ENCODE measurements at regions not wholly inside any gene's neighbourhood (a gene's known extent, or its start where the extent isn't known, plus 50 kb on each side); places are given as distances from the start of the nearest gene placed in this dataset.

DNA sequence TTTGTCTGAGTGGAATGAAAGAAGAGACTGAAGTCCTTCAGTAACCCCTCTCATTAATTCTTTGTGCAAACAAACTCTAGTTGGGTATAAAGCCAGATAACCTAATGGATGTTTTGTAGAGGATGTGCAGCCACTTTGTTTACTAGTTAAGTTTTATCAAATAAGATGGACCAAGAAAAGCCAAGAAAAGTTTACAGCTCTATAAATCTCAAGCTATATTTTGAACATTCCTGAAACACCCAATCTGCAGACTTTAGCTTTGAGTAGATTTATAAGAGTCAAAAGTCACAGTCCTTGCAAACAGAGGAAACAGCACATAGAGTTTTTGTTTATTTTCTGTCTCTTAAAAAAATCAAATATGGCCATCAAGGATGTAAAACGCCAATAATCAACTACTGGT lies 452.9 kb downstream of the SPRY1 start:
- no peak overlapping the region for H3K27ac ChIP-seq
- no peak for DNase-seq
- H3K4me3 ChIP-seq (ENCODE audit: low read depth, low read length): no peak overlapping the region
- TF ChIP-seq, protein P1, sequence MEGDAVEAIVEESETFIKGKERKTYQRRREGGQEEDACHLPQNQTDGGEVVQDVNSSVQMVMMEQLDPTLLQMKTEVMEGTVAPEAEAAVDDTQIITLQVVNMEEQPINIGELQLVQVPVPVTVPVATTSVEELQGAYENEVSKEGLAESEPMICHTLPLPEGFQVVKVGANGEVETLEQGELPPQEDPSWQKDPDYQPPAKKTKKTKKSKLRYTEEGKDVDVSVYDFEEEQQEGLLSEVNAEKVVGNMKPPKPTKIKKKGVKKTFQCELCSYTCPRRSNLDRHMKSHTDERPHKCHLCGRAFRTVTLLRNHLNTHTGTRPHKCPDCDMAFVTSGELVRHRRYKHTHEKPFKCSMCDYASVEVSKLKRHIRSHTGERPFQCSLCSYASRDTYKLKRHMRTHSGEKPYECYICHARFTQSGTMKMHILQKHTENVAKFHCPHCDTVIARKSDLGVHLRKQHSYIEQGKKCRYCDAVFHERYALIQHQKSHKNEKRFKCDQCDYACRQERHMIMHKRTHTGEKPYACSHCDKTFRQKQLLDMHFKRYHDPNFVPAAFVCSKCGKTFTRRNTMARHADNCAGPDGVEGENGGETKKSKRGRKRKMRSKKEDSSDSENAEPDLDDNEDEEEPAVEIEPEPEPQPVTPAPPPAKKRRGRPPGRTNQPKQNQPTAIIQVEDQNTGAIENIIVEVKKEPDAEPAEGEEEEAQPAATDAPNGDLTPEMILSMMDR (IDR thresholded peaks at IDR 0.05; ENCODE audit: low read depth, low read length, missing control alignments): no peak
- H3K27me3 ChIP-seq (replicated peaks): no peaks in the 10 kb centered on the region
- H3K36me3 ChIP-seq (replicated peaks): no peaks in the 10 kb centered on the region
- in situ Hi-C loops (cut with HindIII; ENCODE audit: low pct_ligation_motif_present, low sequenced_read_pairs): no loop called here

DNA sequence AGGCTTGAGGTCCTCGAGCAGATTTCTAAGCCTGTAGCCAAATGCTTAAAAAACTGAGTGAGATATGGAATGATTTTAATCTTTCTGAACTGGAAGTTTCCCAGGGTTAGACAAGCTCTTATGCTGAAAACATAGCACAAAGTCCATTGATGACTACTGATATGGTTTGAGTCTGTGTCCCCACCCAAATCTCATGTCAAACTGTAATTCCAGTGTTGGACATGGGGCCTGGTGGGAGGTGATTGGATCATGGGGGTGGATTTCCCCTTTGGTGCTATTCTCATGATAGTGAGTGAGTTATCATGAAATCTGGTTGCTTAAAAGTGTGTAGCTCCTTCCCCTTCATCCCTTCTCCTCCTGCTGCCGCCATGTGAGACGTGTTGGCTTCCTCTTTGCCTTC lies 454.9 kb downstream of the SPRY1 start:
- Histone ChIP-seq H3K27ac (no peak overlapping the region), H3K4me3 (ENCODE audit: low read depth, low read length) (no peak overlapping the region), H3K36me3 (replicated peaks) (no peaks in the 10 kb centered on the region), H3K27me3 (replicated peaks) (no peaks in the 10 kb centered on the region)
- TF ChIP-seq, protein P1 (IDR thresholded peaks at IDR 0.05; ENCODE audit: low read depth, low read length, missing control alignments): no peak
- DNase-seq: no peak
- in situ Hi-C loops (cut with HindIII; ENCODE audit: low pct_ligation_motif_present, low sequenced_read_pairs): no loop called here

DNA sequence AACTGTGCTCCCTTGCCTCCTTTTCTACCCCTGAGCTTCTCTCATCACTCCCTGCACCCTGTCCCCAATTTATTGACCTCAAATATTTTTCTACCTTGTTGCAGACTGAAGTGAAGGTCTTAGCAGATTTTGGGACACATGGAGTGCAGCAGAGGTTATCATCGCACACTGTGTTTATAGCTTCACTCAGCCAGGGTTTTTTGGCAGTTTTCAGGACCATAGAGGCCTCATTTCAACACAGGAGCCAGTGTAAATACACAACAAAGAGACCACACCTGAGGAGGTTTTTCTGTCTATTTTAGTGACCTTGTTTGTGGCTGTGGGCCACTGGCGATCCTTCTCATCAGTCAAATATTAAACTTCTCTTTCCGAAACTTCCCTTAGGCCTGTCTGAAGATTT lies 457.1 kb downstream of the SPRY1 start:
- in situ Hi-C loops (cut with HindIII; ENCODE audit: low pct_ligation_motif_present, low sequenced_read_pairs): no loop called here
- TF ChIP-seq, protein P1 (IDR thresholded peaks at IDR 0.05; ENCODE audit: low read depth, low read length, missing control alignments): no peak
- no peak for DNase-seq

DNA sequence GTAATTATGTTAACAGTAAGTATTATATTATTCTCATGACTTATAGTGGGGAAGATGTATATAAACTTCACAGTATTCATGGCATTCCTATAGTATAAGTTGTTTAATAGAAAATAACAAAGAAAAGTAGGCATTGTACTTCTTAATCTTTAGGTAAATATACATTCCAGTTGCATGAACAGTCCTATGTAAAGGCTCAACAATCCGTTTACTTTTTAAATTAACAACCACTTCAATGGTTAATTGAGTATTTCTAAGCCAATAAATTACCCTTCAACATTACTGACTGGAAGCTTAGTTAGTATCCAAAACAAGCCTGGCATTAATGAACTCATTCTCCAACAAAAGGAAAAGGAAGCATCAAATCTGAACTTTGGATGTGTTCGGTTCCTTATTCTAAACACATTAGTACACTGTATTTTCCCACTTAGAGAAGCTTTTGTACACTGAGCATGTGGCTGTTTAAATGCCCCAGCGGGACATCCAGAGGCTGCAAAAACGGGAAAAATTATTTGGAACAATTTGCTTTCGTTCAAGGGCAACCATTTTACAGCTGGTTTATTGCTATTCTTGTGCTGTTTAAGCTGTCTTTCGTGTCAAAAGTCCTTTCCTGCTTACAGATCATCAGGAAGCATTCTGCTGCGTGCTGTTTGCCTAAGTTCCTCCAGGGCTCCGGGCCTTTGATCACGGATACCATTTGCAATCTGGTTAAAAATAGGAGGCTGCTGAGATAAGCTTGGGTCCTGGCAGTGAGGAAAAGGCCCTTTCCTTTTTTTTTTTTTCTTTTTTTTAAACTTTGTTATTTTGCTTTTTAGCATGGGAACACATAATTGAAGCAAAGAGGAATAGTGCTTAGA lies 460.3 kb downstream of the SPRY1 start:
- Histone ChIP-seq H3K27ac (peak overlapping the region; percentile 1), H3K27me3 (replicated peaks) (no peaks in the 10 kb centered on the region), H3K4me3 (ENCODE audit: low read depth, low read length) (no peak overlapping the region), H3K36me3 (replicated peaks) (no peaks in the 10 kb centered on the region)
- DNase-seq: peak; percentile 34
- in situ Hi-C loops (cut with HindIII; ENCODE audit: low pct_ligation_motif_present, low sequenced_read_pairs): no loop called here
- TF ChIP-seq, protein P1 (IDR thresholded peaks at IDR 0.05; ENCODE audit: low read depth, low read length, missing control alignments): peak; percentile 53

More for the DNA sequence above, 457.1 kb downstream of the SPRY1 start:
- H3K36me3 ChIP-seq (replicated peaks): no peaks in the 10 kb centered on the region
- H3K27me3 ChIP-seq (replicated peaks): no peaks in the 10 kb centered on the region
- no peak overlapping the region for H3K27ac ChIP-seq
- H3K4me3 ChIP-seq (ENCODE audit: low read depth, low read length): no peak overlapping the region

DNA sequence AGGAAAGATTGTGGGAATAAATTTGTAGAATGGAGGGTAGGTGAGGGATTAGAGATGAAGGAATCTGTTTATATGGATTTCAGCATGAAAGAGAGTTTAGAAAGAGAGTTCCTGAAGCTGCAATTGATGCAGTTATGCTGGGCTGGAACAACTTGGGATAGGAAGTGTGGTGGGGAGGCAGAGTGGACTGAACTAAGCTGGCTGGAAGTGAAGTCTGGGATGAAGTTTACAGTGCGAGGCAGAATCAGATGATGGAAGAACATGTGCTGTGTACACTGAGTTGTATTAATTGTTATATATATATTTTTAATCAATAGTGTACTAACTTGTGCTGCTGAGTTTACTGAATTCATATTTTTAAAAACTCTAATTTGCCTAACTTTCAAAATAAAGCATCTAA lies 461.9 kb downstream of the SPRY1 start:
- H3K27me3 ChIP-seq (replicated peaks): no peaks in the 10 kb centered on the region

More for the DNA sequence above, 461.9 kb downstream of the SPRY1 start:
- in situ Hi-C loops (cut with HindIII; ENCODE audit: low pct_ligation_motif_present, low sequenced_read_pairs): no loop called here
- no peak for DNase-seq
- TF ChIP-seq, protein P1 (IDR thresholded peaks at IDR 0.05; ENCODE audit: low read depth, low read length, missing control alignments): no peak
- Histone ChIP-seq H3K36me3 (replicated peaks) (no peaks in the 10 kb centered on the region), H3K27ac (no peak overlapping the region), H3K4me3 (ENCODE audit: low read depth, low read length) (no peak overlapping the region)

Measured in brain microvascular endothelial cell (primary cell).